ENCODE measurements at regions not wholly inside any gene's neighbourhood (a gene's known extent, or its start where the extent isn't known, plus 50 kb on each side); places are given as distances from the start of the nearest gene placed in this dataset.

- TF ChIP-seq, protein P1, sequence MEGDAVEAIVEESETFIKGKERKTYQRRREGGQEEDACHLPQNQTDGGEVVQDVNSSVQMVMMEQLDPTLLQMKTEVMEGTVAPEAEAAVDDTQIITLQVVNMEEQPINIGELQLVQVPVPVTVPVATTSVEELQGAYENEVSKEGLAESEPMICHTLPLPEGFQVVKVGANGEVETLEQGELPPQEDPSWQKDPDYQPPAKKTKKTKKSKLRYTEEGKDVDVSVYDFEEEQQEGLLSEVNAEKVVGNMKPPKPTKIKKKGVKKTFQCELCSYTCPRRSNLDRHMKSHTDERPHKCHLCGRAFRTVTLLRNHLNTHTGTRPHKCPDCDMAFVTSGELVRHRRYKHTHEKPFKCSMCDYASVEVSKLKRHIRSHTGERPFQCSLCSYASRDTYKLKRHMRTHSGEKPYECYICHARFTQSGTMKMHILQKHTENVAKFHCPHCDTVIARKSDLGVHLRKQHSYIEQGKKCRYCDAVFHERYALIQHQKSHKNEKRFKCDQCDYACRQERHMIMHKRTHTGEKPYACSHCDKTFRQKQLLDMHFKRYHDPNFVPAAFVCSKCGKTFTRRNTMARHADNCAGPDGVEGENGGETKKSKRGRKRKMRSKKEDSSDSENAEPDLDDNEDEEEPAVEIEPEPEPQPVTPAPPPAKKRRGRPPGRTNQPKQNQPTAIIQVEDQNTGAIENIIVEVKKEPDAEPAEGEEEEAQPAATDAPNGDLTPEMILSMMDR (CRISPR knock-in tag; IDR thresholded peaks at IDR 0.05): no peak
- TF ChIP-seq ZNF839 (CRISPR knock-in tag; IDR thresholded peaks at IDR 0.05; ENCODE audit: borderline replicate concordance) (no peak), RELA (CRISPR knock-in tag; IDR thresholded peaks at IDR 0.05) (no peak)
- TF ChIP-seq, protein P2, sequence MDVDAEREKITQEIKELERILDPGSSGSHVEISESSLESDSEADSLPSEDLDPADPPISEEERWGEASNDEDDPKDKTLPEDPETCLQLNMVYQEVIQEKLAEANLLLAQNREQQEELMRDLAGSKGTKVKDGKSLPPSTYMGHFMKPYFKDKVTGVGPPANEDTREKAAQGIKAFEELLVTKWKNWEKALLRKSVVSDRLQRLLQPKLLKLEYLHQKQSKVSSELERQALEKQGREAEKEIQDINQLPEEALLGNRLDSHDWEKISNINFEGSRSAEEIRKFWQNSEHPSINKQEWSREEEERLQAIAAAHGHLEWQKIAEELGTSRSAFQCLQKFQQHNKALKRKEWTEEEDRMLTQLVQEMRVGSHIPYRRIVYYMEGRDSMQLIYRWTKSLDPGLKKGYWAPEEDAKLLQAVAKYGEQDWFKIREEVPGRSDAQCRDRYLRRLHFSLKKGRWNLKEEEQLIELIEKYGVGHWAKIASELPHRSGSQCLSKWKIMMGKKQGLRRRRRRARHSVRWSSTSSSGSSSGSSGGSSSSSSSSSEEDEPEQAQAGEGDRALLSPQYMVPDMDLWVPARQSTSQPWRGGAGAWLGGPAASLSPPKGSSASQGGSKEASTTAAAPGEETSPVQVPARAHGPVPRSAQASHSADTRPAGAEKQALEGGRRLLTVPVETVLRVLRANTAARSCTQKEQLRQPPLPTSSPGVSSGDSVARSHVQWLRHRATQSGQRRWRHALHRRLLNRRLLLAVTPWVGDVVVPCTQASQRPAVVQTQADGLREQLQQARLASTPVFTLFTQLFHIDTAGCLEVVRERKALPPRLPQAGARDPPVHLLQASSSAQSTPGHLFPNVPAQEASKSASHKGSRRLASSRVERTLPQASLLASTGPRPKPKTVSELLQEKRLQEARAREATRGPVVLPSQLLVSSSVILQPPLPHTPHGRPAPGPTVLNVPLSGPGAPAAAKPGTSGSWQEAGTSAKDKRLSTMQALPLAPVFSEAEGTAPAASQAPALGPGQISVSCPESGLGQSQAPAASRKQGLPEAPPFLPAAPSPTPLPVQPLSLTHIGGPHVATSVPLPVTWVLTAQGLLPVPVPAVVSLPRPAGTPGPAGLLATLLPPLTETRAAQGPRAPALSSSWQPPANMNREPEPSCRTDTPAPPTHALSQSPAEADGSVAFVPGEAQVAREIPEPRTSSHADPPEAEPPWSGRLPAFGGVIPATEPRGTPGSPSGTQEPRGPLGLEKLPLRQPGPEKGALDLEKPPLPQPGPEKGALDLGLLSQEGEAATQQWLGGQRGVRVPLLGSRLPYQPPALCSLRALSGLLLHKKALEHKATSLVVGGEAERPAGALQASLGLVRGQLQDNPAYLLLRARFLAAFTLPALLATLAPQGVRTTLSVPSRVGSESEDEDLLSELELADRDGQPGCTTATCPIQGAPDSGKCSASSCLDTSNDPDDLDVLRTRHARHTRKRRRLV (CRISPR knock-in tag; IDR thresholded peaks at IDR 0.05): no peak
Measured at GRCh38 chrX:74234818-74235217, 69.2 kb upstream of the ZCCHC13 start.
